SU-DHL-6 (cell line): ENCODE measurements at regions not wholly inside any gene's neighbourhood (a gene's known extent, or its start where the extent isn't known, plus 50 kb on each side); places are given as distances from the start of the nearest gene placed in this dataset.

Experiments
- H2AFZ ChIP-seq: fragments of 200-600 bp; sonication (generic); 2 replicates; pipeline ENCODE4 v1.6.1; 2014; ENCODE audit warnings: low read depth, mild to moderate bottlenecking, moderate library complexity, mixed read lengths, antibody characterized with exemption, low read length; ENCODE audit not compliant: severe bottlenecking
- H3F3A ChIP-seq: fragments of 200-600 bp; shearing (Covaris generic); 2 replicates; pipeline ENCODE4 v1.6.0; 2016; ENCODE audit warnings: antibody characterized with exemption, mild to moderate bottlenecking; ENCODE audit not compliant: insufficient read depth
- H3K27ac ChIP-seq: fragments of 200-600 bp; sonication (generic); 2 replicates; pipeline ENCODE4 v1.5.1; 2016; ENCODE audit warnings: low read depth, mild to moderate bottlenecking, low read length, moderate library complexity, mixed read lengths
- H3K27me3 ChIP-seq: fragments of 200-600 bp; sonication (generic), shearing (Covaris generic); 2 replicates; pipeline ENCODE4 v1.6.0; 2014; ENCODE audit warnings: mild to moderate bottlenecking, low read length
- H3K36me3 ChIP-seq: fragments of 200-600 bp; sonication (generic); 2 replicates; pipeline ENCODE4 v1.6.1; 2014; ENCODE audit warnings: mild to moderate bottlenecking, low read length, mixed read lengths
- H3K4me2 ChIP-seq: fragments of 300-600, 200-600 bp; shearing (Covaris generic), sonication (generic); 2 replicates; pipeline ENCODE4 v1.6.0; 2014; ENCODE audit warnings: low read length, low read depth, mild to moderate bottlenecking; ENCODE audit not compliant: poor library complexity, severe bottlenecking
- H3K4me3 ChIP-seq: fragments of 200-600 bp; sonication (generic); 2 replicates; pipeline ENCODE4 v1.5.1; 2014; ENCODE audit warnings: antibody characterized with exemption, low read length, mild to moderate bottlenecking, mixed read lengths; ENCODE audit not compliant: insufficient read depth, poor library complexity, severe bottlenecking
- H3K79me2 ChIP-seq: fragments of 200-600 bp; sonication (generic); 2 replicates; pipeline ENCODE4 v1.6.1; 2014; ENCODE audit warnings: mild to moderate bottlenecking, low read length, moderate library complexity; ENCODE audit not compliant: insufficient read depth
- H3K9ac ChIP-seq: fragments of 200-600 bp; sonication (generic); 2 replicates; pipeline ENCODE4 v1.7.0; 2014; ENCODE audit warnings: mild to moderate bottlenecking, low read length
- H3K9me2 ChIP-seq: fragments of 200-600 bp; sonication (generic); replicated peaks from 2 replicates; pipeline ENCODE4 v1.6.1; 2014; ENCODE audit warnings: low read length; ENCODE audit not compliant: insufficient read depth
- H3K9me3 ChIP-seq: fragments of 200-600 bp; sonication (generic); 2 replicates; pipeline ENCODE4 v1.6.1; 2014; ENCODE audit warnings: low read length, mixed read lengths; ENCODE audit not compliant: insufficient read depth
- H4K20me1 ChIP-seq: fragments of 200-600 bp; sonication (generic); 2 replicates; pipeline ENCODE4 v1.6.1; 2014; ENCODE audit warnings: low read depth, mild to moderate bottlenecking, antibody characterized with exemption, low read length, moderate library complexity, mixed read lengths
- EZH2phosphoT487 ChIP-seq: fragments of 200-600 bp; sonication (generic), shearing (Covaris generic); conservative IDR thresholded peaks from 2 replicates; pipeline ENCODE4 v1.6.1; 2018; ENCODE audit warnings: mild to moderate bottlenecking, antibody characterized with exemption, low read length, moderate library complexity, mixed read lengths
- TF ChIP-seq, protein P1 (sequence below): fragments of 200-600 bp; sonication (generic); IDR thresholded peaks from one replicate; pipeline ENCODE4 v1.5.1; 2017; ENCODE audit warnings: antibody characterized with exemption, mild to moderate bottlenecking, low read length, moderate library complexity; ENCODE audit not compliant: insufficient read depth, poor library complexity, severe bottlenecking

DNA sequence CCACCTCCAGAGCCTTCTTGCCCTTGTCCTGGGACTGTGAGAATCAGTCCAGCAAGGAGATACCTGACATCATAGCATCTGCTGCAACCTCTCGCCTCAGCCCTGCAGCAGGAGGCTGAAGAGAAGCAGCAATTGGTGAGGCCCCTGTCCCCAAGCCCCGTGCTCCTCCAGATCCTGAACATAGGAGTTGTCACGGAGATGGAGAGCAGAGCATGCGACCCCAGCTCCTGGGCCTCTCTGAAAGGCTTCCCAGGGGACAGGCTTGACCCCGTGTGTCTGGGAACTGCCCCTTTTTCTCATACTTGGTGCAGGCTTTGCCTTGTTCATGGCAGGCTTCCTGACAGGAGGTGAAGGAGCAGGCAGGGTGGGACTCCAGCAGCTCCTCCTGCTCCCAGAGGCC lies 127.7 kb upstream of the PZP start:
- no peak overlapping the region for H3K4me2 ChIP-seq
- no peaks in the 10 kb centered on the region for H3K36me3 ChIP-seq
- H3K4me3 ChIP-seq = no peak overlapping the region
- H3F3A ChIP-seq = no peaks in the 10 kb centered on the region
- no peak overlapping the region for H2AFZ ChIP-seq
- H3K9me2 ChIP-seq = no peaks in the 10 kb centered on the region
- no peaks in the 10 kb centered on the region for H3K27me3 ChIP-seq
- no peaks in the 10 kb centered on the region for H4K20me1 ChIP-seq
- H3K27ac ChIP-seq = no peak overlapping the region
- no peaks in the 10 kb centered on the region for H3K9me3 ChIP-seq
- TF ChIP-seq, protein P1, sequence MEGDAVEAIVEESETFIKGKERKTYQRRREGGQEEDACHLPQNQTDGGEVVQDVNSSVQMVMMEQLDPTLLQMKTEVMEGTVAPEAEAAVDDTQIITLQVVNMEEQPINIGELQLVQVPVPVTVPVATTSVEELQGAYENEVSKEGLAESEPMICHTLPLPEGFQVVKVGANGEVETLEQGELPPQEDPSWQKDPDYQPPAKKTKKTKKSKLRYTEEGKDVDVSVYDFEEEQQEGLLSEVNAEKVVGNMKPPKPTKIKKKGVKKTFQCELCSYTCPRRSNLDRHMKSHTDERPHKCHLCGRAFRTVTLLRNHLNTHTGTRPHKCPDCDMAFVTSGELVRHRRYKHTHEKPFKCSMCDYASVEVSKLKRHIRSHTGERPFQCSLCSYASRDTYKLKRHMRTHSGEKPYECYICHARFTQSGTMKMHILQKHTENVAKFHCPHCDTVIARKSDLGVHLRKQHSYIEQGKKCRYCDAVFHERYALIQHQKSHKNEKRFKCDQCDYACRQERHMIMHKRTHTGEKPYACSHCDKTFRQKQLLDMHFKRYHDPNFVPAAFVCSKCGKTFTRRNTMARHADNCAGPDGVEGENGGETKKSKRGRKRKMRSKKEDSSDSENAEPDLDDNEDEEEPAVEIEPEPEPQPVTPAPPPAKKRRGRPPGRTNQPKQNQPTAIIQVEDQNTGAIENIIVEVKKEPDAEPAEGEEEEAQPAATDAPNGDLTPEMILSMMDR = no peak
- no peak for TF ChIP-seq EZH2phosphoT487
- no peaks in the 10 kb centered on the region for H3K79me2 ChIP-seq
- H3K9ac ChIP-seq = no peak overlapping the region

DNA sequence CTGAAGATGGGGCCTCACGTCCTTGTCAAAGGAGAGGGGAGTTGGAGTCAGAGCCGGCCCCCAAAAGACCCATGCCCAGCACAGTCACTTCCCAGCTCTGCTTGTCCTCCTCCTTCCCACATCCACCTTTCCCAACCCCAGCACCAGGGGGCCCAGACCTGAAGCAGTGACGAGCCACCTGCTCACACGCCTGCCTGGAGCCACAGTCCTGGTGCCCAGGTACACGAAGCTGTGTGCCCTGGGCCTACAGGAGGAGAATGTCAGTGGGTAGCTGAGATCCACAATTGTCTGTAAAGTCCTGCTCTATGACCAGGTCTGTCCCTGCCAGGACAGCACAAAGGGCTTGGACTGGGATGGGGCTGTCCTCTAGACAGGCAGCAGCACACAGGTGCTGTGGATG lies 126.8 kb upstream of the PZP start:
- Histone ChIP-seq H3K79me2 (no peaks in the 10 kb centered on the region), H3K9me2 (no peaks in the 10 kb centered on the region), H3K36me3 (no peaks in the 10 kb centered on the region), H2AFZ (no peak overlapping the region), H3K4me3 (no peak overlapping the region), H3K9me3 (no peaks in the 10 kb centered on the region), H3K4me2 (no peak overlapping the region), H3K9ac (no peak overlapping the region), H3F3A (no peaks in the 10 kb centered on the region), H3K27me3 (no peaks in the 10 kb centered on the region), H4K20me1 (no peaks in the 10 kb centered on the region), H3K27ac (no peak overlapping the region)
- no peak for TF ChIP-seq EZH2phosphoT487
- TF ChIP-seq, protein P1 = no peak

DNA sequence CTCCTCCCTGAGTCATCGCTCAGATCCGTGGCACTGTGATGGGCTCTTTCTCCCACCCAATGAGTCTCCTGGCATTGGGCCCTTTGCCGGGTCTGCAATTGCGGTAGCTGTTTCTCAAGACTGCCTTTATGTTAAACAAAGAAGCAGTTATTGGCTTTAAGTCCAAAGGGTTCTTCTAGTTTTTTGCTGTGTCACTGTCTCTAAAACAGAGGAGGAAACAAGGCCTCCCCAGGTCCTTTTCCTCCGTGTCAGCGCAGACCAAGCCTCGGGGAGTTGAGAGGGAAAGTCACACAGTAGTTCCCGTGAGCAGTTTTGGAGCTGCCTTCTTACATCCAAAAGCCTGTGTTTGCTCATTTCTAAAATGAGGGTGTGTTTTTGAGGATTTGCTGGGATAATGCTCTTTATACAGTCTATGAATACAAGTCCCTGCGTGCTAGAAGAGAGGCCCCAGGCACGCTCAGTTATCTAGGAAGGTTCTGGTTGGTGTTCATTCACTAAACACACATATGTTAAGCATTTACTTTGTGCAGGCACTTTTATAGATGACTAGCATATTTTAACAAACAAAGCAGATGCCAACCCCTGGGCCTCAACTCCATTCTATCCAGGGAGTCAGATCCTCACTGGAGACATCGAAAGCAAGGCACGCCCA lies 126.0 kb upstream of the PZP start:
- Histone ChIP-seq H3F3A (no peaks in the 10 kb centered on the region), H3K27ac (no peak overlapping the region), H2AFZ (no peak overlapping the region), H3K9me2 (no peaks in the 10 kb centered on the region), H3K36me3 (no peaks in the 10 kb centered on the region), H3K27me3 (no peaks in the 10 kb centered on the region), H3K9ac (no peak overlapping the region), H3K4me2 (no peak overlapping the region), H3K4me3 (no peak overlapping the region), H3K9me3 (no peaks in the 10 kb centered on the region), H4K20me1 (no peaks in the 10 kb centered on the region), H3K79me2 (no peaks in the 10 kb centered on the region)
- TF ChIP-seq, protein P1 = no peak
- TF ChIP-seq EZH2phosphoT487 = no peak
